ENCODE measurements at regions not wholly inside any gene's neighbourhood (a gene's known extent, or its start where the extent isn't known, plus 50 kb on each side); places are given as distances from the start of the nearest gene placed in this dataset.

- TF ChIP-seq CTCF (IDR thresholded peaks at IDR 0.05): no peak
- no peak for TF ChIP-seq POLR2AphosphoS5 (IDR thresholded peaks at IDR 0.05)
- no peak for TF ChIP-seq EP300 (IDR thresholded peaks at IDR 0.05)
- TF ChIP-seq POLR2A (IDR thresholded peaks at IDR 0.05): no peak
- Histone ChIP-seq H3K4me1 (peaks cover 0 to 19% (median 18%) of the 10 kb centered on the region in 4 donors), H3K4me3 (no peak overlapping the region), H3K27me3 (no peaks in the 10 kb centered on the region), H3K36me3 (no peaks in the 10 kb centered on the region), H3K9me3 (peaks cover 0 to 5% (median 0%) of the 10 kb centered on the region in 4 donors), H3K27ac (no peak overlapping the region)
- intact Hi-C loops (cut with DNase I): loop anchor here (5.0 to 10.0 kb wide), 2 partner anchors 78 to 229 kb away; no protein-coding TSS in a partner anchor
- no peak for DNase-seq
Measured at GRCh38 chr2:7515327-7515726, 598.1 kb downstream of the RNF144A start.

GRCh38 chr2:7516484-7517063 is 599.4 kb downstream of the RNF144A start:
- no peaks in the 10 kb centered on the region for H3K36me3 ChIP-seq
- TF ChIP-seq POLR2A (IDR thresholded peaks at IDR 0.05) (no peak), POLR2AphosphoS5 (IDR thresholded peaks at IDR 0.05) (no peak), EP300 (IDR thresholded peaks at IDR 0.05) (no peak), CTCF (IDR thresholded peaks at IDR 0.05) (no peak)
- H3K9me3 ChIP-seq: peaks cover 0 to 2% (median 0%) of the 10 kb centered on the region in 4 donors
- no peak overlapping the region for H3K4me3 ChIP-seq
- no peaks in the 10 kb centered on the region for H3K27me3 ChIP-seq
- peak overlapping the region in 3 of 4 donors; percentile 25 to 46 (median 29) for H3K27ac ChIP-seq
- H3K4me1 ChIP-seq: peaks cover 0 to 19% (median 18%) of the 10 kb centered on the region in 4 donors
- no peak for DNase-seq
- 71 to 72% methylated on average over 2 of the region's 2 CpGs for WGBS, 2 donors
- intact Hi-C loops (cut with DNase I): loop anchor here (5.0 to 10.0 kb wide), 2 partner anchors 79 to 228 kb away; no protein-coding TSS in a partner anchor

- no peak for TF ChIP-seq POLR2A (IDR thresholded peaks at IDR 0.05)
- TF ChIP-seq CTCF (IDR thresholded peaks at IDR 0.05): no peak
- TF ChIP-seq POLR2AphosphoS5 (IDR thresholded peaks at IDR 0.05): peak; percentile 34 to 71 (median 58)
- TF ChIP-seq EP300 (IDR thresholded peaks at IDR 0.05): peak in 2 of 4 donors; percentile 18 to 33
- Histone ChIP-seq H3K4me1 (peaks cover 0 to 19% (median 18%) of the 10 kb centered on the region in 4 donors), H3K4me3 (no peak overlapping the region), H3K9me3 (no peaks in the 10 kb centered on the region), H3K36me3 (no peaks in the 10 kb centered on the region), H3K27me3 (no peaks in the 10 kb centered on the region), H3K27ac (peak overlapping the region in 3 of 4 donors; percentile 25 to 46 (median 29))
- intact Hi-C loops (cut with DNase I): loop anchor here (5.0 to 10.0 kb wide), 2 partner anchors 80 to 228 kb away; no protein-coding TSS in a partner anchor
- 61 to 68% methylated on average over 6 of the region's 6 CpGs for WGBS, 2 donors
- no peak for DNase-seq
Measured at GRCh38 chr2:7517088-7517487, 599.9 kb downstream of the RNF144A start.

- no peak for DNase-seq
- intact Hi-C loops (cut with DNase I): loop anchor here (5.0 to 10.0 kb wide), 2 partner anchors 81 to 227 kb away; no protein-coding TSS in a partner anchor
- WGBS, 2 donors: 76 to 78% methylated on average over 2 of the region's 2 CpGs
Measured at GRCh38 chr2:7517851-7518250, 600.6 kb downstream of the RNF144A start.

More at GRCh38 chr2:7517851-7518250, 600.6 kb downstream of the RNF144A start:
- Histone ChIP-seq H3K27me3 (no peaks in the 10 kb centered on the region), H3K4me3 (no peak overlapping the region), H3K27ac (peak overlapping the region in 1 of 4 donors; percentile 46), H3K36me3 (no peaks in the 10 kb centered on the region), H3K9me3 (no peaks in the 10 kb centered on the region), H3K4me1 (peaks cover 0 to 19% (median 18%) of the 10 kb centered on the region in 4 donors)
- TF ChIP-seq CTCF (IDR thresholded peaks at IDR 0.05) (no peak), POLR2A (IDR thresholded peaks at IDR 0.05) (no peak), POLR2AphosphoS5 (IDR thresholded peaks at IDR 0.05) (no peak)
